Loucy (cell line): ENCODE measurements at regions not wholly inside any gene's neighbourhood (a gene's known extent, or its start where the extent isn't known, plus 50 kb on each side); places are given as distances from the start of the nearest gene placed in this dataset.

Experiments used
- H2AFZ ChIP-seq: fragments of 200-600 bp; sonication (generic); 2 replicates; pipeline ENCODE4 v1.6.0; 2016; ENCODE audit warnings: antibody characterized with exemption, mild to moderate bottlenecking, low read length, moderate library complexity
- H3F3A ChIP-seq: fragments of 200-600 bp; 2 replicates; pipeline ENCODE4 v1.6.0; 2016; ENCODE audit warnings: antibody characterized with exemption, low read depth, mild to moderate bottlenecking
- H3K27me3 ChIP-seq: fragments of 200-600 bp; sonication (generic); 2 replicates; pipeline ENCODE4 v1.6.1; 2014; ENCODE audit warnings: low read length, mild to moderate bottlenecking; ENCODE audit not compliant: insufficient read depth, poor library complexity, severe bottlenecking
- H3K36me3 ChIP-seq: fragments of 200-600 bp; sonication (generic); 2 replicates; pipeline ENCODE4 v1.6.1; 2016; ENCODE audit warnings: low read length; ENCODE audit not compliant: insufficient read depth
- H3K4me1 ChIP-seq: fragments of 200-600 bp; sonication (generic); 2 replicates; pipeline ENCODE4 v1.5.1; 2014; ENCODE audit warnings: low read length, mild to moderate bottlenecking; ENCODE audit not compliant: insufficient read depth, poor library complexity, severe bottlenecking
- H3K4me2 ChIP-seq: fragments of 200-600 bp; sonication (generic); 2 replicates; pipeline ENCODE4 v1.6.0; 2014; ENCODE audit warnings: antibody characterized with exemption, low read length, low read depth, mild to moderate bottlenecking; ENCODE audit not compliant: poor library complexity, severe bottlenecking
- H3K4me3 ChIP-seq: fragments of 200-600 bp; sonication (generic); 2 replicates; pipeline ENCODE4 v1.5.1; 2014; ENCODE audit warnings: low read length, mild to moderate bottlenecking, mixed read lengths; ENCODE audit not compliant: poor library complexity, severe bottlenecking
- H3K79me2 ChIP-seq: fragments of 200-600 bp; sonication (generic); 2 replicates; pipeline ENCODE4 v1.6.1; 2014; ENCODE audit warnings: low read length; ENCODE audit not compliant: insufficient read depth
- H3K9ac ChIP-seq: fragments of 200-600 bp; sonication (generic); 2 replicates; pipeline ENCODE4 v1.6.0; 2014; ENCODE audit warnings: mild to moderate bottlenecking, low read depth, low read length, moderate library complexity; ENCODE audit not compliant: poor library complexity, severe bottlenecking
- H3K9me2 ChIP-seq: fragments of 200-600 bp; sonication (generic); replicated peaks from 2 replicates; pipeline ENCODE4 v1.6.1; 2016; ENCODE audit warnings: low read depth, low read length, mixed read lengths
- H3K9me3 ChIP-seq: fragments of 200-600 bp; sonication (generic); 2 replicates; pipeline ENCODE4 v1.6.1; 2014; ENCODE audit warnings: mild to moderate bottlenecking, antibody characterized with exemption, low read length, low read depth; ENCODE audit not compliant: insufficient read depth
- H4K20me1 ChIP-seq: fragments of 200-600 bp; sonication (generic); 2 replicates; pipeline ENCODE4 v1.6.0; 2014; ENCODE audit warnings: antibody characterized with exemption, low read length, mild to moderate bottlenecking; ENCODE audit not compliant: insufficient read depth, poor library complexity, severe bottlenecking
- CTCF ChIP-seq: fragments of 200-600 bp; sonication (generic); conservative IDR thresholded peaks from 2 replicates; pipeline ENCODE4 v1.5.1; 2014; ENCODE audit warnings: mild to moderate bottlenecking, antibody characterized with exemption, low read length
- EZH2phosphoT487 ChIP-seq: fragments of 200-600 bp; IDR thresholded peaks from 2 replicates; pipeline ENCODE4 v1.6.1; 2018; ENCODE audit warnings: antibody characterized with exemption, mild to moderate bottlenecking, moderate library complexity, borderline replicate concordance

DNA sequence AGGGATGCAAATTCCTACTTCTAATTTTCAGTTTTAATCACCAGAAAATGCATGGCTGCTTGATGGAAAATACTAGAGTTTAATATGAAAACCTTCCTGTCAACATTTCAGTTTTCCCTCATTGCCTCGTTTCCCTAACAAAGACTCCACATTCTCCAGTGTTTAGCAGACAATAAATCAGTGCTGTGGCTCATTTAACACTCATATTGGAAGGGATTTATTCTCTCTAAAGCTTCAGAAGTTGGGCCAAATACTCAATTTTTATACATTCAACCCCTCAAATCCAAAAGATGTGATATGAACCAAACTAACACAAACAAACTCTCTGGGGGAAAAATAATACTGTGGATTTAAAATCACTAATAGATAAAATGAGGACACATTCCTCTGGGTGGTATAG lies 482.5 kb downstream of the FLRT2 start:
- H3K4me1 ChIP-seq, result peaks cover 11% of the 10 kb centered on the region
- no peak overlapping the region for H3K9ac ChIP-seq
- H3F3A ChIP-seq, result no peaks in the 10 kb centered on the region
- no peaks in the 10 kb centered on the region for H3K79me2 ChIP-seq
- H2AFZ ChIP-seq, result no peak overlapping the region
- H4K20me1 ChIP-seq, result no peaks in the 10 kb centered on the region
- H3K9me3 ChIP-seq, result no peaks in the 10 kb centered on the region
- no peaks in the 10 kb centered on the region for H3K36me3 ChIP-seq
- H3K27me3 ChIP-seq, result no peaks in the 10 kb centered on the region
- no peak overlapping the region for H3K4me2 ChIP-seq
- no peak overlapping the region for H3K4me3 ChIP-seq
- no peak for TF ChIP-seq EZH2phosphoT487
- no peak for TF ChIP-seq CTCF
- H3K9me2 ChIP-seq, result no peaks in the 10 kb centered on the region

- Histone ChIP-seq H3K9me2 (no peaks in the 10 kb centered on the region), H4K20me1 (no peaks in the 10 kb centered on the region), H3K9ac (no peak overlapping the region), H3K27me3 (no peaks in the 10 kb centered on the region), H3F3A (no peaks in the 10 kb centered on the region), H3K36me3 (no peaks in the 10 kb centered on the region), H3K79me2 (no peaks in the 10 kb centered on the region), H3K9me3 (no peaks in the 10 kb centered on the region), H3K4me1 (no peaks in the 10 kb centered on the region), H3K4me3 (no peak overlapping the region), H3K4me2 (no peak overlapping the region), H2AFZ (no peak overlapping the region)
- no peak for TF ChIP-seq CTCF
- TF ChIP-seq EZH2phosphoT487, result no peak
Measured at GRCh38 chr14:86003998-86004397, 474.1 kb downstream of the FLRT2 start.

DNA sequence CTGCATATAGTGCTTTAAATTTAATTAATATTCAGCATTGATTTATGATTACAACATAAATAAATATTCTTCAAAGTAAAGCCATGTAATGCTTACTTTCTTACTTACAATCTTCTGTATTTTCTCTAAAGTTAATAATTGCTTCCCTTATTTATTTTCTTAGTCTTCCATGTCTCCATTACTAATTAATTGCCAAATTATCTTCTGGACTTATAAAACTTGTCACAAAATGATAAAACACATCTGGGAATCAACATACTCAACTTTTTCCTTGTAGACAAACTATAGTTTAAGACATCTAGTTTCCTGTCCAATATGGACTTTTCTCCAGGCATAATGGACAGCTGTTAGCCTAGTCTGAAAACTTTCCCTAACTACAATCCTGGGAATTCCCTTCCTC lies 466.6 kb downstream of the FLRT2 start:
- Histone ChIP-seq H3K4me3 (no peak overlapping the region), H3K9ac (no peak overlapping the region), H3K27me3 (no peaks in the 10 kb centered on the region), H3K9me2 (no peaks in the 10 kb centered on the region), H3K9me3 (no peaks in the 10 kb centered on the region), H3K4me1 (no peaks in the 10 kb centered on the region), H3F3A (no peaks in the 10 kb centered on the region), H2AFZ (no peak overlapping the region), H3K4me2 (no peak overlapping the region), H3K79me2 (no peaks in the 10 kb centered on the region), H3K36me3 (no peaks in the 10 kb centered on the region), H4K20me1 (no peaks in the 10 kb centered on the region)
- TF ChIP-seq EZH2phosphoT487 (no peak), CTCF (no peak)
